ENCODE measurements at regions not wholly inside any gene's neighbourhood (a gene's known extent, or its start where the extent isn't known, plus 50 kb on each side); places are given as distances from the start of the nearest gene placed in this dataset.

GRCh38 chr5:8740595-8740994 is 805.3 kb downstream of the SEMA5A start:
- no peaks in the 10 kb centered on the region for H3K27me3 Mint-ChIP-seq (ENCODE audit: unreplicated experiment)
- no peak for DNase-seq
- TF ChIP-seq CTCF (IDR thresholded peaks at IDR 0.05; ENCODE audit: partially characterized antibody, unreplicated experiment): no peak
- H3K36me3 Mint-ChIP-seq (ENCODE audit: unreplicated experiment): no peaks in the 10 kb centered on the region
- no peak overlapping the region for H3K4me3 Mint-ChIP-seq (ENCODE audit: unreplicated experiment)
- no peak overlapping the region for H3K27ac Mint-ChIP-seq (ENCODE audit: unreplicated experiment)
- H3K4me1 Mint-ChIP-seq (ENCODE audit: low read depth, unreplicated experiment): no peaks in the 10 kb centered on the region
- H3K9me3 Mint-ChIP-seq (ENCODE audit: unreplicated experiment): no peaks in the 10 kb centered on the region

- no peak for TF ChIP-seq CTCF (IDR thresholded peaks at IDR 0.05; ENCODE audit: partially characterized antibody, unreplicated experiment)
- Mint-ChIP-seq H3K4me3 (ENCODE audit: unreplicated experiment) (no peak overlapping the region), H3K9me3 (ENCODE audit: unreplicated experiment) (no peaks in the 10 kb centered on the region), H3K27me3 (ENCODE audit: unreplicated experiment) (peaks cover 2% of the 10 kb centered on the region), H3K4me1 (ENCODE audit: low read depth, unreplicated experiment) (peaks cover 11% of the 10 kb centered on the region), H3K36me3 (ENCODE audit: unreplicated experiment) (no peaks in the 10 kb centered on the region), H3K27ac (ENCODE audit: unreplicated experiment) (no peak overlapping the region)
- no peak for DNase-seq
Observed at GRCh38 chr5:8749556-8749955, 796.3 kb downstream of the SEMA5A start.

- Mint-ChIP-seq H3K4me3 (ENCODE audit: unreplicated experiment) (no peak overlapping the region), H3K27ac (ENCODE audit: unreplicated experiment) (no peak overlapping the region), H3K4me1 (ENCODE audit: low read depth, unreplicated experiment) (peaks cover 11% of the 10 kb centered on the region), H3K36me3 (ENCODE audit: unreplicated experiment) (no peaks in the 10 kb centered on the region), H3K27me3 (ENCODE audit: unreplicated experiment) (peaks cover 2% of the 10 kb centered on the region), H3K9me3 (ENCODE audit: unreplicated experiment) (no peaks in the 10 kb centered on the region)
- no peak for TF ChIP-seq CTCF (IDR thresholded peaks at IDR 0.05; ENCODE audit: partially characterized antibody, unreplicated experiment)
- no peak for DNase-seq
Observed at GRCh38 chr5:8750100-8750499, 795.8 kb downstream of the SEMA5A start.

- Mint-ChIP-seq H3K9me3 (ENCODE audit: unreplicated experiment) (no peaks in the 10 kb centered on the region), H3K4me1 (ENCODE audit: low read depth, unreplicated experiment) (peaks cover 11% of the 10 kb centered on the region), H3K27ac (ENCODE audit: unreplicated experiment) (no peak overlapping the region), H3K4me3 (ENCODE audit: unreplicated experiment) (no peak overlapping the region), H3K36me3 (ENCODE audit: unreplicated experiment) (no peaks in the 10 kb centered on the region), H3K27me3 (ENCODE audit: unreplicated experiment) (peaks cover 2% of the 10 kb centered on the region)
- no peak for TF ChIP-seq CTCF (IDR thresholded peaks at IDR 0.05; ENCODE audit: partially characterized antibody, unreplicated experiment)
- no peak for DNase-seq
Observed at GRCh38 chr5:8751971-8752370, 793.9 kb downstream of the SEMA5A start.

- no peak for TF ChIP-seq CTCF (IDR thresholded peaks at IDR 0.05; ENCODE audit: partially characterized antibody, unreplicated experiment)
- Mint-ChIP-seq H3K4me1 (ENCODE audit: low read depth, unreplicated experiment) (peaks cover 11% of the 10 kb centered on the region), H3K36me3 (ENCODE audit: unreplicated experiment) (no peaks in the 10 kb centered on the region), H3K9me3 (ENCODE audit: unreplicated experiment) (no peaks in the 10 kb centered on the region), H3K27me3 (ENCODE audit: unreplicated experiment) (peaks cover 2% of the 10 kb centered on the region), H3K4me3 (ENCODE audit: unreplicated experiment) (no peak overlapping the region), H3K27ac (ENCODE audit: unreplicated experiment) (no peak overlapping the region)
- no peak for DNase-seq
Observed at GRCh38 chr5:8752595-8752994, 793.3 kb downstream of the SEMA5A start.
